GM10266 (cell line): ENCODE measurements at regions not wholly inside any gene's neighbourhood (a gene's known extent, or its start where the extent isn't known, plus 50 kb on each side); places are given as distances from the start of the nearest gene placed in this dataset.

Experiments
- DNase-seq: peaks from one replicate; pipeline ENCODE4 v3.0.0; 2012; ENCODE audit errors: extremely low spot score
- TF ChIP-seq, protein P1 (sequence below): IDR thresholded peaks from 2 replicates; pipeline ENCODE4 v1.5.1; 2012; ENCODE audit warnings: mild to moderate bottlenecking, low read depth; ENCODE audit not compliant: control insufficient read depth, insufficient read depth; ENCODE audit errors: missing control alignments

DNA sequence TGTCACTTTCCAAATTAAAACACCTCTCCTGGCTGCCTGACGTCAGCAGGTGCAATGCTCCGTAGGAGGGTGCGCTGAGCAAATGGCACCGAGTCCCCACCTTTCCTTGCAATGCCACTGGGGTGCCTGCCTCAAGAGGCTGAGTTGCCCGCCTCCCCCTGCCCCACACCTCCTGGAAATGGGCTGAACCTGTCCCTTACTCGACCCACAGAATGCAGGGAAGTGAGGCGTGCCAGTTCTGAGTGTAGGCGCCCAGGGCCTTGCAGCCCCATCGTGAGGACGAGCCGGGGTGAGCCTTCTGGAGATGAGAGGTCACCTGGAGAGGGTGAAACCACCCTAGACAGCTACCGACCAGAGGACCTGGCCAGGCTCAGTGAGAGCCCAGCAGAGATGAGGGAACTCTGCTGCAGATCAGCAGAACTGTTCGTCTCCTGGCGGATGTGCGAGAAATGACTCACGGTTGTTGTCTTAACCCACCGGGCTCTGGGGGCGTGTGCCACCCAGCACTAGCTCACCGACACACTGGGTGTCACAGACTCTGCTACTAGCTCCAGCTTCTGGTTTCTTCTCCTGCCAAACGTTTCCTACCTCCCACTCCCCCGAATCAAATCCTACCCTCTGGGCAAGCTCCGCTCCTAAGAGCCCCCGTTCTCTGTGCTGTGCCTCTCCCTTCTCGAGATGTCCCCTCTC lies 168.7 kb upstream of the HDAC4 start:
- TF ChIP-seq, protein P1, sequence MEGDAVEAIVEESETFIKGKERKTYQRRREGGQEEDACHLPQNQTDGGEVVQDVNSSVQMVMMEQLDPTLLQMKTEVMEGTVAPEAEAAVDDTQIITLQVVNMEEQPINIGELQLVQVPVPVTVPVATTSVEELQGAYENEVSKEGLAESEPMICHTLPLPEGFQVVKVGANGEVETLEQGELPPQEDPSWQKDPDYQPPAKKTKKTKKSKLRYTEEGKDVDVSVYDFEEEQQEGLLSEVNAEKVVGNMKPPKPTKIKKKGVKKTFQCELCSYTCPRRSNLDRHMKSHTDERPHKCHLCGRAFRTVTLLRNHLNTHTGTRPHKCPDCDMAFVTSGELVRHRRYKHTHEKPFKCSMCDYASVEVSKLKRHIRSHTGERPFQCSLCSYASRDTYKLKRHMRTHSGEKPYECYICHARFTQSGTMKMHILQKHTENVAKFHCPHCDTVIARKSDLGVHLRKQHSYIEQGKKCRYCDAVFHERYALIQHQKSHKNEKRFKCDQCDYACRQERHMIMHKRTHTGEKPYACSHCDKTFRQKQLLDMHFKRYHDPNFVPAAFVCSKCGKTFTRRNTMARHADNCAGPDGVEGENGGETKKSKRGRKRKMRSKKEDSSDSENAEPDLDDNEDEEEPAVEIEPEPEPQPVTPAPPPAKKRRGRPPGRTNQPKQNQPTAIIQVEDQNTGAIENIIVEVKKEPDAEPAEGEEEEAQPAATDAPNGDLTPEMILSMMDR: no peak
- no peak for DNase-seq

DNA sequence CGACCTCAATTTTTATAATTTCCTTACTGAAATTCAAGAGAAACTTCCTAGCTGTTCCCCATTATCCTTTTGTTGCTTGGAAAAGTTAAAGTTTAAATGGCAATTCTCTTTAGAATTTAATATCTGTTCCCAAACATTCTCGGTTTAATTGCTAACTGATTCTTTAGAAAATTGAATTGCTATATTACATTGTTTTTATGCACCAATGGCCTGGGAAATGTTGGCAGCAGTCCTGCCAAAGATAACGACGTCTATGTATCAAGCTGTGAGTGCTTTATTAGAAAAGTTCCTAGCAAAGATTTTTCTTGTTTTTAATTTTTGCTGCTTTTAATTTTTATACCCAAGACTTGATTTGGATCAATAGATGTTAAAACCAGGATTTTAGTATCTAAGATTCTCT lies 167.8 kb upstream of the HDAC4 start:
- TF ChIP-seq, protein P1: no peak
- DNase-seq: no peak

DNA sequence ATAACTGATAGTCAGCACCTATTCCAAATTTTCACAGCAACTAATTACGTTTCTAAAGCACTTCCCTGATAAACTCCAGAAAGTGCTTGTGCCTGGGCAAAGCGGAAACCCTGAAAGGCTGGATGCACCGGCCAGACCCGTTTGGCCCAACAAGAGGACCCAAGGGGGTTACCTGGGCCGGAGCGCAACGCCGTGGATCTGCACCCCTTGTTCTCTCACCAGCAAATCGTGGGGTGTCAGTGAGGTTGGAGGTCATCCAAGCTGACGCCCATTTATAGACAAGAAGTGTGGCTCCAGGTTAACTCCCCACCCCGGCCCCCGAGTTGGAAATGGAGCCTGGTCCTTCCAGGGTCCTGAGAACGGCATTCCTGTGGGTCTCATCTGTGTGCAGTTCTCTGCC lies 167.0 kb upstream of the HDAC4 start:
- DNase-seq: no peak
- TF ChIP-seq, protein P1: no peak

DNA sequence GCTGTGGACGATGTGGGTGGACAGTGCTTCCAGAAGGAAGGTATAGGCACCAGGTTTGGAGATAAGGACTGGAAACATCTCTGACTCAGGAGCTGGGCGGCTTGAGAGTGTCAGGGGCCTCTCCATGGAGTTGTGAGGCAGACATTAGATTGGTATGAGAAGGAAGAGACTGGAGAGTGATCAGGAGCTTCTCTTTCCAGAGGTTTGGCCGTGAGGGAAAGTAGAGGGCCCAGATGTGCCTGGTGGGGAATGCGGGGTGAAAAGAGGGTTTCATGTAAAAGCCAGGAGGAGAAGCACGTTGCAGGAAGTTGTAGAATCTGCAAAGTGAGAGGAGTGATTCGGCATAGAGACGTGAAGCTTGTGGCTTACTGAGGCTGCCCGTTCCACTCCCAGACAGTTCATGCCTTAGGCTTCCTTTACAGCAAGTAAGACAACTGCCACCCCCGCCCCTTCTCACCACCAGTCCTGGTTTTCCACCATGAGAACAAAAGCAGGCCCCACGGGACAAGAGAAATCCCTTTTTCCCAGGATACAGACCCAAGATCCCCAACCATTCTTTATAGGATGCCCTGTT lies 166.3 kb upstream of the HDAC4 start:
- DNase-seq: no peak
- TF ChIP-seq, protein P1: no peak

DNA sequence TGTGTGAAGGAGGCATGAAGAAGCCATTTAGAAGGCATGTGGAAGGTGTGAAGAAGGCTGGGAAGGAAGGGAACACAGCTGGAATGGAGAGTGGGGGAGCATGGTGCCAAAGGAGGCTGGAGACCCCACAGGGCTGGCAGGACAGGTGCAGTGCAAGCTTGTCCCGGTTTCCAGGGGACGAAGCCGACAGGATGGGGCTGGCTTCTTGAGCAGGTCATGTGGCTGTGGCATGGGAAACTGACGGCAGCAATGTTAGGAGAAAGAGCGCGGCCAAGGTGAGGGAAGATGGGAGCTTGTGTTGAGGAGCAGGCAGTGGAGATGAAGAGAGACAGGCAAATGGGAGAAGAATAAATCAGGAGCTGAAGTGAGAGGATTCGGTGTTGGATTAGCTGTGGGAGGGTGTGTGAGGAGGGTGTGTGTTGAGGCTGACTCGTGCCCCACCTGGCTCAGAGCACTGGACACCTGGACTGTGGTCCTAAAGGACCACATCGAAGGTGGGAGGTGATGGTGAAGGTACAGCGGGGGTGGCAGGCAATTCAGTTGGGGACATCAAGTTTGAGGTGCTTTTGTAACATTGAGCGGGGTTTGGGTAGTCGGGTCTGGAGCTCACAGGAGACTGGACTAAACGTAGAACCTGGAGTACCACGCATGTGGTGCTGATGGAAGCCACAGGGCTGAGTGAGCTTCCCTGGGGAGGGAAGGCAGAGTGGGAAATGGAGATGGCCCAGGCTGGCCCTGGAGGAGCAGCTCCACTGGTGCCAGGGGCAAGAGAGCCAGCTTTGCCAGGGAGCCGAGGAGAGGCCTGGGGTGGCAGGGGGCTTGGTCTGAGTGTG lies 165.6 kb upstream of the HDAC4 start:
- TF ChIP-seq, protein P1: no peak
- DNase-seq: no peak

DNA sequence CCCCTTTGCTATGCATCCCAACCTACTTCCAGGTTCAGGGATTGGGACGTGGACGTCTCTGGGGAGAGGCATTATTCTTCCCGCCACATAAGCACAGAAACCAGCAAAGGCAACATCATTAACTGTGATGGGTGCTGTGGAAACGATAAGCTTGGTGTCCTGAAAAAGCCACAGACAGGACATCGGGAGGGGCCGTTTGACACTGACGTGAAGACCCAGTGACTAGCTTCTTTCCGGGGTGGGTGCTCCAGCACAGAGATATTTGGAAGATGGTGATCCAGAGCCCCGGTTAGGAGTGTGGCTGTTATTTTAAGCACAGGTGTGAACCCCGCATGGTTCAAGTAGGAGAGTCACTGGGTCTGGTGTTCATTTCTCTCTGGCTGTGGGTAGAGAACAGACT lies 163.8 kb upstream of the HDAC4 start:
- TF ChIP-seq, protein P1: no peak

DNA sequence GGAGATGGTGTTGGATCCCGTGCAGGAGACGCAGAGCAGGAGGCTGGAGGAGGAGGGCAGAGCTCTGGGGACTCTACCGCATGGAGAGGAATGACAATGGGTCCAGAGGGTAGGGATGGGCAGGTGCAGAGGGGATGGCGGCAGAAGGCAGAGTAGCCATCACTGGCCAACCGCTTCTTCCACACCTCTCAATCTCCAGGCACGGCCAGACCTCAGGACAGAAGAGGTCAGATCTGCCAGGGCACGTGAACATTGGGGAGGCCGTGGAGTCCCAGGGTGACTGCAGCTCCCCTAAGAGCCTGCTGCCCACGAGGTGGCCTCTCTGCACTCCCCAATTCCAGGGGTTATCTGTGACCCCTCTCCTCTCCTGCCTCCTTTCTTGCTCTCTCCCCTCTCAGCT lies 162.7 kb upstream of the HDAC4 start:
- no peak for DNase-seq
- TF ChIP-seq, protein P1: no peak

More for the DNA sequence above, 163.8 kb upstream of the HDAC4 start:
- no peak for DNase-seq
